Osteoblast (primary cell): ENCODE measurements at regions not wholly inside any gene's neighbourhood (a gene's known extent, or its start where the extent isn't known, plus 50 kb on each side); places are given as distances from the start of the nearest gene placed in this dataset.

ENCODE experiments used
- DNase-seq: peaks from one replicate; pipeline ENCODE4 v3.0.0; 2011; ENCODE audit warnings: low spot score, mixed read lengths; ENCODE audit not compliant: insufficient read length; ENCODE audit errors: missing footprints
- H2AFZ ChIP-seq: 2 replicates; pipeline ENCODE4 v1.6.0; 2011; ENCODE audit warnings: mild to moderate bottlenecking, low read length
- H3K27ac ChIP-seq: 2 replicates; pipeline ENCODE4 v1.5.1; 2011; ENCODE audit warnings: mild to moderate bottlenecking, low read depth, low read length, moderate library complexity
- H3K27me3 ChIP-seq: 2 replicates; pipeline ENCODE4 v1.6.0; 2012; ENCODE audit warnings: mild to moderate bottlenecking, control low read depth, inconsistent platforms, low read length, moderate library complexity; ENCODE audit not compliant: insufficient read depth
- H3K36me3 ChIP-seq: 2 replicates; pipeline ENCODE4 v1.5.1; 2011; ENCODE audit warnings: mild to moderate bottlenecking, low read length, control low read depth, moderate library complexity; ENCODE audit not compliant: insufficient read depth
- H3K4me1 ChIP-seq: 2 replicates; pipeline ENCODE4 v1.5.1; 2011; ENCODE audit warnings: mild to moderate bottlenecking, low read length, control low read depth, moderate library complexity; ENCODE audit not compliant: insufficient read depth
- H3K4me2 ChIP-seq: 2 replicates; pipeline ENCODE4 v1.6.0; 2011; ENCODE audit warnings: mild to moderate bottlenecking, low read length; ENCODE audit not compliant: insufficient read depth
- H3K4me3 ChIP-seq: fragments of 200-600 bp; sonication (generic); 3 replicates; pipeline ENCODE4 v1.5.1; 2012; ENCODE audit warnings: mild to moderate bottlenecking, low read length, inconsistent platforms; ENCODE audit not compliant: insufficient read depth
- H3K79me2 ChIP-seq: 2 replicates; pipeline ENCODE4 v1.6.0; 2012; ENCODE audit warnings: mild to moderate bottlenecking, low read length, control low read depth, inconsistent platforms; ENCODE audit not compliant: insufficient read depth
- H3K9me3 ChIP-seq: 2 replicates; pipeline ENCODE4 v1.5.1; 2011; ENCODE audit warnings: low read depth, low read length, control low read depth
- H4K20me1 ChIP-seq: 2 replicates; pipeline ENCODE4 v1.6.0; 2012; ENCODE audit warnings: mild to moderate bottlenecking, low read length, control low read depth; ENCODE audit not compliant: insufficient read depth
- TF ChIP-seq, protein P1 (sequence below): IDR thresholded peaks from 2 replicates; pipeline ENCODE4 v1.5.1; 2011; ENCODE audit warnings: mild to moderate bottlenecking, low read depth, low read length, moderate library complexity; ENCODE audit errors: extremely low read depth

DNA sequence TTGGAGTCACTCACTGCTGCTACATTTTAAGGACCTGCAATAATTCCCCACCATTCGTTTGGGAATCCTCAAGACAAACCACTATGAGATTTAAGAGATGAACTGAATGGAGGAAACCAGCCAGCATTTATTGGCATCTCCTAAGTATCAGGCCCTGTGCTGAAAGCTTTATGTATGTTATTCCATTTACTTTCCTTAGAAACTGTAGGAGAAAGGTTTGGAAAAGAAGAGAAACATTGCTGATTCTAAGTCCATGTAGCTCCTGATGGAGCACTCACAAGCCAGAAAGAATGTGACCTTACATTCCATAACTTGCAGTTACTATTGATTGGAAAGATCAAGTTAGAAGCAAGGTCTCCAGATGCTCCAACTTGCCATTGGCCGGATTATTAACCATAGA lies 267.4 kb downstream of the GAS1 start:
- Histone ChIP-seq H3K27me3 (peaks cover 8% of the 10 kb centered on the region), H3K4me2 (no peak overlapping the region), H3K36me3 (no peaks in the 10 kb centered on the region), H2AFZ (no peak overlapping the region), H3K9me3 (no peaks in the 10 kb centered on the region), H4K20me1 (no peaks in the 10 kb centered on the region), H3K27ac (no peak overlapping the region), H3K4me3 (no peak overlapping the region), H3K4me1 (no peaks in the 10 kb centered on the region), H3K79me2 (no peaks in the 10 kb centered on the region)
- TF ChIP-seq, protein P1, sequence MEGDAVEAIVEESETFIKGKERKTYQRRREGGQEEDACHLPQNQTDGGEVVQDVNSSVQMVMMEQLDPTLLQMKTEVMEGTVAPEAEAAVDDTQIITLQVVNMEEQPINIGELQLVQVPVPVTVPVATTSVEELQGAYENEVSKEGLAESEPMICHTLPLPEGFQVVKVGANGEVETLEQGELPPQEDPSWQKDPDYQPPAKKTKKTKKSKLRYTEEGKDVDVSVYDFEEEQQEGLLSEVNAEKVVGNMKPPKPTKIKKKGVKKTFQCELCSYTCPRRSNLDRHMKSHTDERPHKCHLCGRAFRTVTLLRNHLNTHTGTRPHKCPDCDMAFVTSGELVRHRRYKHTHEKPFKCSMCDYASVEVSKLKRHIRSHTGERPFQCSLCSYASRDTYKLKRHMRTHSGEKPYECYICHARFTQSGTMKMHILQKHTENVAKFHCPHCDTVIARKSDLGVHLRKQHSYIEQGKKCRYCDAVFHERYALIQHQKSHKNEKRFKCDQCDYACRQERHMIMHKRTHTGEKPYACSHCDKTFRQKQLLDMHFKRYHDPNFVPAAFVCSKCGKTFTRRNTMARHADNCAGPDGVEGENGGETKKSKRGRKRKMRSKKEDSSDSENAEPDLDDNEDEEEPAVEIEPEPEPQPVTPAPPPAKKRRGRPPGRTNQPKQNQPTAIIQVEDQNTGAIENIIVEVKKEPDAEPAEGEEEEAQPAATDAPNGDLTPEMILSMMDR = no peak
- DNase-seq = no peak

DNA sequence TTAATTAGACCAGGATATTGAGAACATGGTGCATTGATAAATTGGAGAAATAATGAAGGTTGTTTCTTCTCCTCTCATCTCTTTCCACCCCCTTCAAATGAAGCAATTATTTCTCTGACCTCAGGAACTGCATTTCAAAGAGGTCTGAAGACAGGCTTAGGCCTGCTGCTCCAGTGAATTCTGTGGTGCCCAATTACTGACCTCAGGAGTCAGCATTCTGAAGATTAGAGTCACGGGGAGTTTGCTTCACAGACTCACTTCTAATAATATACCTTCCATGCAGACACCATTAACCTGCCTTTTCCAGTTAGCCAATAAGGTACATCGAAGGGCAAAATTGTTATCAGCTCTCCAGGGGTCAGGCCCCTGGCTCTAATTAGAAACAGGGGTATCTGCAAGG lies 270.9 kb downstream of the GAS1 start:
- H3K27ac ChIP-seq = no peak overlapping the region
- no peak overlapping the region for H3K4me2 ChIP-seq
- no peaks in the 10 kb centered on the region for H3K27me3 ChIP-seq
- no peaks in the 10 kb centered on the region for H3K4me1 ChIP-seq
- no peaks in the 10 kb centered on the region for H3K9me3 ChIP-seq
- no peaks in the 10 kb centered on the region for H4K20me1 ChIP-seq
- H3K79me2 ChIP-seq = no peaks in the 10 kb centered on the region
- no peaks in the 10 kb centered on the region for H3K36me3 ChIP-seq
- no peak overlapping the region for H3K4me3 ChIP-seq
- H2AFZ ChIP-seq = no peak overlapping the region
- no peak for DNase-seq
- TF ChIP-seq, protein P1 = no peak

DNA sequence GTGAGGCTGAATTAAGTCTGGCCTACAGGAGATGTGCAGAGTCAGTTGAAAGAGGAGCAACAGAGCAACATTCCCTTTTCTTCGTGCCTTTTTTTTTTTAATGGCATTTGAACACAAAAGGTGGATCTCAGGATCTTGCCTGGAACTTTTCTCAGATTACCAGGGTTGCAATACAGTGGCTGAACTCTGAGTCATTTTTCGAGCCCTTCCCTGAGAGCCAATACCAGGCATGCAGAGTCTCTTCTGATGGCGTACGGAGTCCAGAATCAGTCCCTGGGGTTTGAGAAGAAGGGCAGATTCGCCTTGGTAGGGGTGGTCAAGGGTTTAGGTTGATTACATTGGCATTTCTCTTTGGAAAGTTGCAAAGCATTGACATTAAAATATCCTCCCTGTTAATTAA lies 271.5 kb downstream of the GAS1 start:
- no peaks in the 10 kb centered on the region for H3K36me3 ChIP-seq
- H2AFZ ChIP-seq = no peak overlapping the region

DNA sequence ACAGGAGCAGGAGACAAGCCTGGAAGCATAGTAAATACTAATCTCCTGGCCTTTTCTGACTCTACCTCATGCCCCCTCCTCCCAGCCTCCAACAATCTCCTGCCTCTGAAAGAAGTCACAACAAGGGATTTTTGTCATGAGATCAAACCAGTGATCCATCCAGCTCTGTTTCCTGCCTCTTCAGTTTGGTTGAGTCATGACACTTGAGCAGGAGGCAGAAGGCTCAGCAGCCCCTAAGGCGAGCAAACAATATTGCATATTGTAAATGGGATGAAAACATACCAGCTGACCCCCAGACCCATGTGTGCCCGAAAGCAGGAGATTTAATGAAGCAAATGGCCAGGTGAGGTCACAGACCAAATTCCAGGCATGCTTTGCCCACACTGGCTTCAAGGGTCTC lies 272.8 kb downstream of the GAS1 start:
- DNase-seq = no peak
- Histone ChIP-seq H3K27me3 (no peaks in the 10 kb centered on the region), H4K20me1 (no peaks in the 10 kb centered on the region)

More for the DNA sequence above, 271.5 kb downstream of the GAS1 start:
- H3K27me3 ChIP-seq = no peaks in the 10 kb centered on the region
- DNase-seq = no peak
- H3K4me3 ChIP-seq = no peak overlapping the region
- no peaks in the 10 kb centered on the region for H3K79me2 ChIP-seq
- no peaks in the 10 kb centered on the region for H4K20me1 ChIP-seq
- TF ChIP-seq, protein P1 = no peak
- H3K4me1 ChIP-seq = no peaks in the 10 kb centered on the region
- no peak overlapping the region for H3K27ac ChIP-seq
- no peak overlapping the region for H3K4me2 ChIP-seq
- H3K9me3 ChIP-seq = no peaks in the 10 kb centered on the region

More for the DNA sequence above, 272.8 kb downstream of the GAS1 start:
- H3K4me2 ChIP-seq = no peak overlapping the region
- no peaks in the 10 kb centered on the region for H3K36me3 ChIP-seq
- no peaks in the 10 kb centered on the region for H3K4me1 ChIP-seq
- no peak overlapping the region for H2AFZ ChIP-seq
- no peaks in the 10 kb centered on the region for H3K9me3 ChIP-seq
- H3K27ac ChIP-seq = no peak overlapping the region
- H3K4me3 ChIP-seq = no peak overlapping the region
- no peaks in the 10 kb centered on the region for H3K79me2 ChIP-seq
- TF ChIP-seq, protein P1 = no peak
